Effector CD4-positive, alpha-beta T cell (primary cell): ENCODE measurements at regions not wholly inside any gene's neighbourhood (a gene's known extent, or its start where the extent isn't known, plus 50 kb on each side); places are given as distances from the start of the nearest gene placed in this dataset.
"Not testable (repeated sequence)": the region's sequence is repeated elsewhere in the genome, so short reads cannot be mapped to it uniquely, and the experiment has no call there.

Experiments
- DNase-seq: peaks from one replicate; pipeline ENCODE4 v3.0.0-alpha.2; 2020

GRCh38 chr6:11380969-11381744 is 148.7 kb upstream of the NEDD9 start:
- DNase-seq = no peak

- DNase-seq = no peak
These were observed 148.1 kb upstream of the NEDD9 start for GRCh38 chr6:11380549-11380948.

DNA sequence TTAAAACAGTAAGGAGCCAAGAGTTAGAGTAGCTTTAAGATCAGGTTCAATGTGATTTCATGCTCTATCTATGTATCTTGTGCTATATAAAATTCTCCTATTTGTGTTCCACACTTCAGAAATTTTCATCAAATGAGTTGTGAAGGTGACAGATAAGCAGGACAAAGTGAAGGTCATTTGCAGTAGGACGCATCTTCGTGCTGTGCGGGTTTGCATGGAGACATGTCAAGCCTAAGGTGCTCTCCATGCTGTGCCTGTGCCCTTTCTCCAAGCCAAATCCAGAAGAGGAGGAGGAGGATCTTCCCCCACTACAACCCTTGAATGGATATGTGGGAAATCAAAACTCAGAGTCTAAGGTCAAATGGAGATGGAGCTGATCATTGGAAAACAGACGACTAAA is 147.3 kb upstream of the NEDD9 start:
- no peak for DNase-seq

GRCh38 chr6:11378639-11379038 is 146.2 kb upstream of the NEDD9 start:
- DNase-seq = no peak

GRCh38 chr6:11374036-11375010 is 141.9 kb upstream of the NEDD9 start:
- DNase-seq = no peak

GRCh38 chr6:11373208-11373607 is 140.7 kb upstream of the NEDD9 start:
- DNase-seq = no peak

- DNase-seq = not testable (repeated sequence)
These were observed 139.8 kb upstream of the NEDD9 start for GRCh38 chr6:11372186-11372790.

- DNase-seq = no peak
These were observed 137.9 kb upstream of the NEDD9 start for GRCh38 chr6:11370191-11371018.

DNA sequence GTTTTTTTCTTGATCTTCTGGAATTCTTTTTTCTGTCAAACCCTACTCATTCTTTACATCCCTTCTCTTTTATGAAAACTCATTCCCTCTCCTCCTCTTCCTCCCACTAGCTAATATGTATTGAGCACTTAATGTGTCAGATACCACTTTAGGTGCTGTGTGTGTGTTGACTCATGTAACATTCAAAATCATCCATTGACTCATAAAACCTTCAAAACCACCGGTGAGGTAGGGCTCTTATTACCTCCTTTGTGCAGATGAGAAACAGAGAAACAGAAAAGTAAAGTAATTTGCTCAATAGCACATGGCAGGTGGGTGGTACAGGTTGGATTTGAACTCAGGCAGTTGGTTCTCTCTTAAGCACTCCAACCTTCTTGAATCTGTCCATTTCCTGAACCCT is 136.3 kb upstream of the NEDD9 start:
- no peak for DNase-seq

DNA sequence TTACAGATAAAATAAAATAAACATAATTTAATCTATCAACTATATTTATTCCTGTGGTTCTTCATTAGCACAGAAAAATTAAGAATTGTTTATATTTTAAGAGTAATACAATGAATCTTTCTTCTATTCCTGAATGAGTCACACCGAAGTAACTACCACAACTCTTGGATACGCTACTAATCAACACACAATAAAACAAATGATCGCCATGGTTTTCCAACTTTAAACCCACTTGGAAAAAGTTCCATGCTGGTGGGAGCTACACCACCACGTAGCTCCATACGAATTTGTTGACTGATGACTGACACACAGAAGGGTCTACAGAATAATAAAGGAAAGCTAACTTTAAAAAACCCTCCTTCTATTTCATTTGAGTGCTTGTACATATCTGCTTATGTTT is 135.8 kb upstream of the NEDD9 start:
- no peak for DNase-seq

GRCh38 chr6:11367638-11368199 is 135.3 kb upstream of the NEDD9 start:
- no peak for DNase-seq

GRCh38 chr6:11366934-11367637 is 134.6 kb upstream of the NEDD9 start:
- no peak for DNase-seq

- DNase-seq = peak; percentile 22
These were observed 133.9 kb upstream of the NEDD9 start for GRCh38 chr6:11366183-11366933.

DNA sequence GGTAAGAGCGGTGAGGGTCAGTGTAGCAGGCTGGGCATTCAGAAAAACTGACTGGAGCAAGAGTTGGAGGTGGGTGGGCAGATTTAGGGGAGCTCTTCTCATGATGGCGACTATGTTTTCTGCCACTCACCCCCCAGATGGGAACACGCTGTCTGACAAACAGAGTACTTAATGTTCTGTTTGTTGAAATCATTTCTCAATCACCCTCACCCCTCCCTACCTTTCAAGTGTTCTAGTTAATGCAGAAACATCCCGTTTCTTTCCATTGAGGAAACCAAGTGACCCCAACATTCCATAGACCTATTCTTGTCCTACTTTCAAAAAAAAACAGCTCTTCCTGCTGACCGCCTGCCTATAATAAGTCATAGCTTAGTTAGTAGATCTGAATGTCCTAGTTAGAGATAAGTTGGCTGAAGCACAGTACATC is 132.5 kb upstream of the NEDD9 start:
- no peak for DNase-seq

DNA sequence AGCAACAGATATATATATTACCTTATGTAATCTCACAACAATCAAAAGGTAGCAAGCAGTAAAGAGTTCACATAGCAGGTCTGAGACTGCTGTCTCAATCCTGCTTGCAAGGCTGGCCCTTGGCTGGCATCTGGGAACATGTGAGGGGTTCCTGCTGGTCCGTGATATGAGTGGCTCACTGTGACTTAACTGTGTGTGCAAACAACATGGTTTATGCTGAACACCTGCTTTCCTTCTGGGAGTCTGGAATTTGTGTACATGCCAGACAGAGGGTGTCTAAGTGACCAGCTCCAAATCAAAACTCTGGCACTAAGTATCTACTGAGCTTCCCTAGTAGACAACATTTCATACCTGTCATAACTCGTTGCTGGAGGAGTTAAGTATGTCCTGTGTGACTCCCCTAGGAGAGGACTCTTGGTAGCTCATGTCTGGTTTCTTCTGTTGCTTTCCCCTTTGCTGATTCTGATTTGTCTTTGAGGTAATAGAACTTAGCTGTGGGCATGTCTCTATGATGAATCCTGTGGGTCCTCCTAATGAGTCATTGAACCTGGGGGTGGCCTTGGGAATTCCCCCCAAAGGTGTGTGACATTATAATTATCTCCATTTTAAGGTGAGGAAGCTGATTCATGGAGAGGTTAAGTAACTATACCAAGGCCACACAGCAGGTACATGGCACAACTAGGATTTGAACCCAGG is 131.6 kb upstream of the NEDD9 start:
- DNase-seq = no peak

- no peak for DNase-seq
These were observed 130.1 kb upstream of the NEDD9 start for GRCh38 chr6:11362564-11362963.

DNA sequence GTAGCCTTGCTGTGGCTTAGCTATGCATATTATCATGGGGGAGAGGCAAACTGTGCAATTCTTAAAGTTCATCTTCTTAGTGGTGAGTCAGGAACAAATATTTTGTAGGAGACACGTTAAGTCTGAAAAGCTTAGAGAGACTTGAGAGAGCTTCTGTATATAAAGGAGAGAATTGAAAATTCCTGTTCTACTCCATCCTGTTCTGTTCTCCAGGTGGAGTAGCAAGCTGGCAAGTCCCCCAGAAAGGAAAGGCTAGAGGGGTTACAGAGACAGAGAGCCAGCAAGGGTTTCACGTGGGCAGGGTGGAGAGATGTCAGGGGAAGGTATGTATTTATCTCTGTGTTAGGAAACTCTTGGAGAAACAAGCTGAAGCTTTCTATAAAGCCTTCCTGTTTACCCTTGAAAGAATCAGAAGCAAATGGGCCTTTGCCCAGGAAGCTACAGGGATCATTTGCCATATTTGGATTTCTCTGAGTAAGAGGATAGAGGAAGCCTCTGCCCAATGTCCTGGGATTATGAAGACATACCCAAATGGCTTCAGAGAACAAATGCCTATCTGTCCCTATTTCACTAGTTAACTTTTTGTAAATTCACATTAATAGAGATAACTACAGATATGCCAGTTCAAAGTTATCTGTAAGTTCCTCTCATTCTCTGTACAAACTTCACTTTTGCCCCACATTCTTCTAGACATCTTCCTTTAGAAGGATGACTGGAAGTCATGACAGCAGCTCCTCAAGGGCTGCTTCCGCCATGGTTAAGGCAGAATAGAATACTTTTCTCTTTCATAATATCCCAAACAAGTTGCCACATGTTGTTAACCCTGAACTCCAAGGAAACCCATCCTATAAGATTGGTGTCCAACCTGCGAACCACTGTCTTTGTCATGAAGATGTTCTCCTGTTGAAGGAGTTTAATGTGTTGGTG is 126.7 kb upstream of the NEDD9 start:
- no peak for DNase-seq

GRCh38 chr6:11357285-11357684 is 124.8 kb upstream of the NEDD9 start:
- no peak for DNase-seq
